ENCODE measurements at regions not wholly inside any gene's neighbourhood (a gene's known extent, or its start where the extent isn't known, plus 50 kb on each side); places are given as distances from the start of the nearest gene placed in this dataset.

GRCh38 chr11:40023724-40024123 is 1435.7 kb downstream of the LRRC4C start (continued):
- TF ChIP-seq ZNF133 (tag by site-specific recombination; IDR thresholded peaks at IDR 0.05) (no peak), ZBTB26 (tag by site-specific recombination; optimal IDR thresholded peaks at IDR 0.05) (no peak), ZNF645 (tag by site-specific recombination; IDR thresholded peaks at IDR 0.05) (no peak), ZNF157 (tag by site-specific recombination; IDR thresholded peaks at IDR 0.05) (no peak), ZNF132 (tag by site-specific recombination; IDR thresholded peaks at IDR 0.05; ENCODE audit: borderline replicate concordance) (no peak)

- Histone ChIP-seq H3K36me3 (ENCODE audit: control insufficient read depth in 2 of 2, insufficient read depth in 1 of 2, low read length in 2 of 2) (no peaks in the 10 kb centered on the region), H3K27ac (ENCODE audit: extremely low read depth, low read depth, low read length) (no peak overlapping the region), H3K4me1 (ENCODE audit: control insufficient read depth, insufficient read depth, low read length) (no peaks in the 10 kb centered on the region), H3K4me3 (ENCODE audit: low read depth, low read length) (no peak overlapping the region), H3K9me3 (ENCODE audit: control insufficient read depth, insufficient read depth, low read depth, low read length) (no peaks in the 10 kb centered on the region)
- CTCF ChIA-PET: no interaction called here
- POLR2A ChIA-PET: no interaction called here
- TF ChIP-seq ZFP69B (tag by site-specific recombination; IDR thresholded peaks at IDR 0.05) (no peak), ZNF140 (tag by site-specific recombination; IDR thresholded peaks at IDR 0.05) (no peak), ZBTB44 (tag by site-specific recombination; IDR thresholded peaks at IDR 0.05) (no peak), TSHZ1 (tag by site-specific recombination; IDR thresholded peaks at IDR 0.05; ENCODE audit: borderline replicate concordance) (no peak), ZNF610 (tag by site-specific recombination; IDR thresholded peaks at IDR 0.05; ENCODE audit: borderline replicate concordance) (no peak), PRDM10 (tag by site-specific recombination; IDR thresholded peaks at IDR 0.05) (no peak), ZNF223 (tag by site-specific recombination; IDR thresholded peaks at IDR 0.05) (no peak), ZNF664 (tag by site-specific recombination; IDR thresholded peaks at IDR 0.05) (no peak), GLI4 (tag by site-specific recombination; IDR thresholded peaks at IDR 0.05) (no peak), ZNF211 (tag by site-specific recombination; IDR thresholded peaks at IDR 0.05; ENCODE audit: low read depth) (no peak), PBX3 (CRISPR knock-in tag; IDR thresholded peaks at IDR 0.05) (no peak), YY2 (tag by site-specific recombination; IDR thresholded peaks at IDR 0.05) (no peak), ZBTB8A (tag by site-specific recombination; IDR thresholded peaks at IDR 0.05) (no peak), SALL2 (tag by site-specific recombination; IDR thresholded peaks at IDR 0.05; ENCODE audit: borderline replicate concordance) (no peak), ZNF768 (tag by site-specific recombination; IDR thresholded peaks at IDR 0.05) (no peak), ZNF398 (tag by site-specific recombination; IDR thresholded peaks at IDR 0.05) (no peak)
These were observed 1449.4 kb downstream of the LRRC4C start for GRCh38 chr11:40010011-40010410.

Measured in HEK293 (cell line).